Tibial artery (tissue), 4 donors: ENCODE measurements at regions not wholly inside any gene's neighbourhood (a gene's known extent, or its start where the extent isn't known, plus 50 kb on each side); places are given as distances from the start of the nearest gene placed in this dataset.

Experiments
- DNase-seq, 2 donors: peaks; one replicate each; pipeline ENCODE4 v3.0.0-alpha.2; 2019
- H3K27ac ChIP-seq, 2 donors: fragments of 200-600 bp; sonication (generic) in 1 of 2; 1 replicate in 1 of 2; 2 replicates in 1 of 2; pipeline ENCODE4 v1.5.1; 2018 to 2019; ENCODE audit warnings: mild to moderate bottlenecking in 1 of 2
- H3K27me3 ChIP-seq, 2 donors: fragments of 200-600 bp; sonication (generic) in 1 of 2; one replicate each; pipeline versions ENCODE4 v1.5.1 to v1.6.0; 2016 to 2019
- H3K36me3 ChIP-seq, 3 donors: fragments of 200-600 bp; sonication (generic) in 2 of 3; one replicate each; pipeline ENCODE4 v1.5.1; 2016 to 2019; ENCODE audit warnings: mild to moderate bottlenecking in 2 of 3
- H3K4me1 ChIP-seq, 4 donors: fragments of 200-600 bp; sonication (generic) in 2 of 4; 1 replicate in 3 of 4; 2 replicates in 1 of 4; pipeline ENCODE4 v1.5.1; 2016 to 2019
- H3K4me3 ChIP-seq, 2 donors: fragments of 200-600 bp; sonication (generic) in 1 of 2; 1 replicate in 1 of 2; 2 replicates in 1 of 2; pipeline ENCODE4 v1.5.1; 2018 to 2019; ENCODE audit warnings: mild to moderate bottlenecking in 2 of 2
- H3K9me3 ChIP-seq, 3 donors: fragments of 200-600 bp; sonication (generic) in 1 of 3; one replicate each; pipeline ENCODE4 v1.5.1; 2016 to 2019
- CTCF ChIP-seq, 2 experiments: fragments of 200-600 bp in 1 of 2; fragments of 450-650 bp in 1 of 2; IDR thresholded peaks; one replicate each; pipeline ENCODE4 v1.5.1; 2017 to 2019; ENCODE audit warnings: antibody characterized with exemption in 2 of 2, mild to moderate bottlenecking in 1 of 2, moderate library complexity in 1 of 2
- intact Hi-C: fragments of 100-400 bp; cut with DNase I; formaldehyde crosslinking; loops from one replicate; pipeline ENCODE4 v1.15.0; 2023; ENCODE audit warnings: low total_unique reads

DNA sequence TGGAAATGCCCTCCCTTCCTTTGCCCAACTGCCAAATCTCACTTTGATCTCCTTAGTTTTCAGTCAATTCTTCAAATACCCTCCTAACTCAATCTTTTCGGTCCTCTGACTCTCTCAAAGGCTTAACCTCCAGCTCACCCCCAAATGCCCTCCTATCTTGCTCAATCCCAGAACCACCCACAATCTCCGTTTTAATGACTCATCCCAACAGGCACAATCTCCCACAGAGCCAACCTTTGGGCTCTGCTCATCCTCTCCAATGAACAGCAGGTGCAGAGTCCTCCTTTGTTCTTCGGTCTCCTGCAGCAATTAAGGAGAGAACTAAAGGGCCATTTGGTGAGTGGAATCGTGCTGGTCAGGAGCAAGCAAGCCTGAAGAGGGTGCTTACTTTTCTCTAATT is 366.1 kb upstream of the CRIM1 start:
- H3K27me3 ChIP-seq = no peaks in the 10 kb centered on the region

GRCh38 chr2:35989040-35989439 is 366.5 kb upstream of the CRIM1 start:
- Histone ChIP-seq H3K4me1 (no peaks in the 10 kb centered on the region), H3K4me3 (no peak overlapping the region), H3K27me3 (no peaks in the 10 kb centered on the region), H3K9me3 (no peaks in the 10 kb centered on the region), H3K27ac (no peak overlapping the region), H3K36me3 (no peaks in the 10 kb centered on the region)
- DNase-seq = no peak
- no peak for TF ChIP-seq CTCF (IDR thresholded peaks at IDR 0.05)
- intact Hi-C loops = no loop called here

More for the DNA sequence above, 366.1 kb upstream of the CRIM1 start:
- no peaks in the 10 kb centered on the region for H3K4me1 ChIP-seq
- DNase-seq = no peak
- no peak overlapping the region for H3K4me3 ChIP-seq
- intact Hi-C loops = no loop called here
- no peak for TF ChIP-seq CTCF (IDR thresholded peaks at IDR 0.05)
- no peaks in the 10 kb centered on the region for H3K9me3 ChIP-seq
- no peak overlapping the region for H3K27ac ChIP-seq
- no peaks in the 10 kb centered on the region for H3K36me3 ChIP-seq

GRCh38 chr2:35986871-35987270 is 368.7 kb upstream of the CRIM1 start:
- intact Hi-C loops = no loop called here
- no peak for TF ChIP-seq CTCF (IDR thresholded peaks at IDR 0.05)

GRCh38 chr2:35978218-35978617 is 377.4 kb upstream of the CRIM1 start:
- intact Hi-C loops = no loop called here
- Histone ChIP-seq H3K27me3 (no peaks in the 10 kb centered on the region), H3K4me1 (no peaks in the 10 kb centered on the region), H3K4me3 (no peak overlapping the region), H3K36me3 (no peaks in the 10 kb centered on the region), H3K9me3 (no peaks in the 10 kb centered on the region), H3K27ac (no peak overlapping the region)
- no peak for TF ChIP-seq CTCF (IDR thresholded peaks at IDR 0.05)
- DNase-seq = no peak

More at GRCh38 chr2:35986871-35987270, 368.7 kb upstream of the CRIM1 start:
- H3K9me3 ChIP-seq = no peaks in the 10 kb centered on the region
- H3K4me1 ChIP-seq = no peaks in the 10 kb centered on the region
- DNase-seq = no peak
- H3K4me3 ChIP-seq = no peak overlapping the region
- H3K27me3 ChIP-seq = no peaks in the 10 kb centered on the region
- H3K36me3 ChIP-seq = no peaks in the 10 kb centered on the region
- H3K27ac ChIP-seq = no peak overlapping the region

DNA sequence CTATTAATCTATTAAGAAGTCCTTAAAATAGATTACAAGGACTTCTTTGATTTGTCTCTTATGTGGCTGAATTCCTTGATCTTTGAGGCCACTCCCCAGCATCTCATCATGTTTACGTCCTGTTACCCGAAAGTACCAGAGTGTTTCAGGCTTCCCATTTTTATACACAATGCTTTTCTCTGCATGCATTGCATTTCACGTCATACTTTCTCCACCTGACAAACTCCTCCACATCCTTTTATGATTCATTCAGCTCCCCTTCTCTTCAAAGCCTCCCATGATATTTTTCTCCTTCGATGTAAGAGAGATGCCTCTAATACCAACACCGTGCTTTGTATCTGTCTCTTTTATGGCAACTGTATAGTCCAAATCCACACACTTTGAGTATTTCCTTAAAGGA is 379.0 kb upstream of the CRIM1 start:
- Histone ChIP-seq H3K9me3 (no peaks in the 10 kb centered on the region), H3K4me3 (no peak overlapping the region), H3K36me3 (no peaks in the 10 kb centered on the region), H3K27me3 (no peaks in the 10 kb centered on the region), H3K4me1 (no peaks in the 10 kb centered on the region), H3K27ac (no peak overlapping the region)
- no peak for DNase-seq
- intact Hi-C loops = no loop called here
- TF ChIP-seq CTCF (IDR thresholded peaks at IDR 0.05) = no peak

GRCh38 chr2:35973737-35974132 is 381.8 kb upstream of the CRIM1 start:
- intact Hi-C loops = no loop called here
- no peaks in the 10 kb centered on the region for H3K27me3 ChIP-seq
- H3K9me3 ChIP-seq = no peaks in the 10 kb centered on the region
- no peaks in the 10 kb centered on the region for H3K4me1 ChIP-seq
- H3K4me3 ChIP-seq = no peak overlapping the region
- TF ChIP-seq CTCF (IDR thresholded peaks at IDR 0.05) = no peak
- H3K36me3 ChIP-seq = no peaks in the 10 kb centered on the region
- H3K27ac ChIP-seq = no peak overlapping the region
- DNase-seq = no peak
